PC-9 (cell line): ENCODE measurements at regions not wholly inside any gene's neighbourhood (a gene's known extent, or its start where the extent isn't known, plus 50 kb on each side); places are given as distances from the start of the nearest gene placed in this dataset.

Experiments
- BruUV-seq: library from RNA; stranded (reverse); fragments of 400-500 nt; replicated peaks from 2 replicates; lab custom pipeline; 2021; lab: Mats Ljungman, UMichigan
- CTCF ChIA-PET: fragments of 300-600 bp; sonication (Branson Sonifier 250); formaldehyde crosslinking; loops from one replicate; lab custom pipeline; 2022; ENCODE audit warnings: antibody characterized with exemption; lab: Charles Lee
- POLR2A ChIA-PET: fragments of 300-600 bp; sonication (Branson Sonifier 250); formaldehyde crosslinking; loops from one replicate; lab custom pipeline; 2022; ENCODE audit warnings: antibody characterized with exemption; ENCODE audit not compliant: unreplicated experiment; lab: Charles Lee
- DNase-seq, 2 experiments: peaks; one replicate each; pipeline versions ENCODE4 v3.0.0 to v3.0.0-alpha.2; 2015 to 2022; ENCODE audit warnings: mixed read lengths in 1 of 2
- H2AFZ ChIP-seq: fragments of 200-600 bp; sonication (generic); 2 replicates; pipeline ENCODE4 v1.8.1; 2017; ENCODE audit warnings: antibody characterized with exemption
- H3F3A ChIP-seq: fragments of 200-600 bp; sonication (generic); 2 replicates; pipeline ENCODE4 v1.8.1; 2017; ENCODE audit warnings: antibody characterized with exemption, mild to moderate bottlenecking, low read depth; ENCODE audit not compliant: insufficient read depth
- H3K27ac ChIP-seq: fragments of 200-600 bp; sonication (generic); 2 replicates; pipeline ENCODE4 v1.6.1; 2016; ENCODE audit warnings: mixed run types
- H3K27me3 ChIP-seq: fragments of 200-600 bp; sonication (generic); 2 replicates; pipeline ENCODE4 v1.6.1; 2016; ENCODE audit warnings: low read depth, mixed run types; ENCODE audit not compliant: insufficient read depth
- H3K36me3 ChIP-seq: fragments of 200-600 bp; sonication (generic); 2 replicates; pipeline ENCODE4 v1.6.1; 2016; ENCODE audit warnings: low read depth, mixed run types
- H3K4me1 ChIP-seq: fragments of 200-600 bp; sonication (generic); replicated peaks from 2 replicates; pipeline ENCODE4 v1.6.1; 2016; ENCODE audit warnings: mixed run types; ENCODE audit not compliant: insufficient read depth
- H3K4me2 ChIP-seq: fragments of 200-600 bp; sonication (generic); 2 replicates; pipeline ENCODE4 v1.6.1; 2017; ENCODE audit warnings: mixed run types
- H3K4me3 ChIP-seq: fragments of 200-600 bp; sonication (generic); 2 replicates; pipeline ENCODE4 v1.6.1; 2016; ENCODE audit warnings: mixed run types
- H3K79me2 ChIP-seq: fragments of 200-600 bp; sonication (generic); 2 replicates; pipeline ENCODE4 v1.6.1; 2017; ENCODE audit warnings: low read depth, mixed run types
- H3K9me2 ChIP-seq: fragments of 200-600 bp; sonication (generic); 2 replicates; pipeline ENCODE4 v1.8.1; 2017; ENCODE audit warnings: mild to moderate bottlenecking; ENCODE audit not compliant: insufficient read depth
- H3K9me3 ChIP-seq: fragments of 200-600 bp; sonication (generic); 2 replicates; pipeline ENCODE4 v1.8.1; 2016; ENCODE audit warnings: low read depth; ENCODE audit not compliant: insufficient read depth
- H4K20me1 ChIP-seq: fragments of 200-600 bp; sonication (generic); 2 replicates; pipeline ENCODE4 v1.8.1; 2017; ENCODE audit not compliant: insufficient read depth
- CTCF ChIP-seq: fragments of 200-600 bp; sonication (generic); conservative IDR thresholded peaks from 2 replicates; pipeline ENCODE4 v1.6.1; 2017; ENCODE audit warnings: mixed run types, antibody characterized with exemption, mild to moderate bottlenecking, moderate library complexity
- EZH2 ChIP-seq: fragments of 200-600 bp; sonication (generic); IDR thresholded peaks from 2 replicates; pipeline ENCODE4 v1.8.0; 2017; ENCODE audit warnings: antibody characterized with exemption, low read depth
- intact Hi-C: fragments of 100-400 bp; cut with micrococcal nuclease; formaldehyde crosslinking; loops from one replicate; pipeline ENCODE4 v1.10.0; 2022; ENCODE audit not compliant: unreplicated experiment

- no peaks in the 10 kb centered on the region for H3K4me1 ChIP-seq
- H3K79me2 ChIP-seq = no peaks in the 10 kb centered on the region
- H3K27ac ChIP-seq = no peak overlapping the region
- no peak overlapping the region for H3K4me2 ChIP-seq
- TF ChIP-seq CTCF = no peak
- TF ChIP-seq EZH2 = no peak
- no peak overlapping the region for H2AFZ ChIP-seq
- ChIA-PET CTCF (no interaction called here), POLR2A (no interaction called here)
- no TSS peak for BruUV-seq
- no peaks in the 10 kb centered on the region for H3K27me3 ChIP-seq
- DNase-seq = no peak
- H4K20me1 ChIP-seq = no peaks in the 10 kb centered on the region
- H3F3A ChIP-seq = no peaks in the 10 kb centered on the region
- H3K9me3 ChIP-seq = no peaks in the 10 kb centered on the region
- intact Hi-C loops = no loop called here
- H3K9me2 ChIP-seq = no peaks in the 10 kb centered on the region
- H3K36me3 ChIP-seq = no peaks in the 10 kb centered on the region
- no peak overlapping the region for H3K4me3 ChIP-seq
These were observed 547.5 kb downstream of the ELAVL2 start for GRCh38 chr9:23278561-23278960.

DNA sequence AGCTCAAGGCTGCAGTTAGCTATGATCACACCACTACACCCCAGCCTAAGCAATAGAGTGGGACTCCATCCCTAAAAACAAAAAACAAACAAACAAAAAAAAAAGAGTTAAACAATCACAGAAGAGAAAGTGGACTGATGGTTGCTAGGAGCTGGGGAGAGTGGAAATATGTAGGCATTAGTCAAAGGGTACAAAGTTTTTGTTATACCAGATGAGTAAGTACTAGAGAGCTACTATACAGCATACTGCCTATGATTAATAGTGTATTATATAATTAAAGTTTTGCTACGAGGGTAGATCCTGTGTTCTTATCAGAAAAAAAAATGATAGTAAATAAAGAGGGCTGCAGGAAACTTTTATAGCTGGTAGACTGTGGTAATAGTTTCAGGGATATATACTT lies 538.6 kb downstream of the ELAVL2 start:
- Histone ChIP-seq H3K4me1 (no peaks in the 10 kb centered on the region), H3K4me3 (no peak overlapping the region), H3K36me3 (no peaks in the 10 kb centered on the region), H3K27ac (no peak overlapping the region), H3K27me3 (no peaks in the 10 kb centered on the region), H2AFZ (no peak overlapping the region), H3K79me2 (no peaks in the 10 kb centered on the region), H3K9me2 (no peaks in the 10 kb centered on the region), H3F3A (no peaks in the 10 kb centered on the region), H3K9me3 (no peaks in the 10 kb centered on the region), H3K4me2 (no peak overlapping the region), H4K20me1 (no peaks in the 10 kb centered on the region)
- no peak for DNase-seq
- TF ChIP-seq EZH2 = no peak
- BruUV-seq = no TSS peak
- POLR2A ChIA-PET = no interaction called here
- CTCF ChIA-PET = no interaction called here
- intact Hi-C loops = no loop called here

DNA sequence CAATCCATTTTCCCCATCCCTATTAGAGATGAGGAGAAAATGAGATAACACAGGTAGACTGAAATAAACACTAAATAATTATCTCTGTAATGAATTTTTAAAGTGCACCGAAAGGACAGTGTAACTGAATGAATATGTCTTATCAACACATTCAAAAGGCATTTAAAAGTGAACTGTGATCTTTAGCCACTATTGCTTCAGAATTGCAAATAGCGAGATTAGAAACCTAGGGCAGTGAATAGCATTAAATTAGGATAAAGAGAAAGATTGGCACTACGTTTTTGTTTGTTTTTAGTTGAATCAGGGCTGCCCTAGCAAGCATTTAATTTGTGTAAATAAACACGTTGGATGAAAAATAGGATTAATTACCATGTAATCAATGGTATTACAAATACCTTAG lies 537.5 kb downstream of the ELAVL2 start:
- no peak for DNase-seq
- POLR2A ChIA-PET = no interaction called here
- Histone ChIP-seq H3F3A (no peaks in the 10 kb centered on the region), H3K36me3 (no peaks in the 10 kb centered on the region), H3K4me3 (no peak overlapping the region), H3K9me2 (no peaks in the 10 kb centered on the region), H3K27ac (no peak overlapping the region), H2AFZ (no peak overlapping the region), H3K4me2 (no peak overlapping the region), H4K20me1 (no peaks in the 10 kb centered on the region), H3K9me3 (no peaks in the 10 kb centered on the region), H3K4me1 (no peaks in the 10 kb centered on the region), H3K27me3 (no peaks in the 10 kb centered on the region), H3K79me2 (no peaks in the 10 kb centered on the region)
- CTCF ChIA-PET = no interaction called here
- TF ChIP-seq EZH2 (no peak), CTCF (no peak)
- BruUV-seq = no TSS peak
- intact Hi-C loops = no loop called here

DNA sequence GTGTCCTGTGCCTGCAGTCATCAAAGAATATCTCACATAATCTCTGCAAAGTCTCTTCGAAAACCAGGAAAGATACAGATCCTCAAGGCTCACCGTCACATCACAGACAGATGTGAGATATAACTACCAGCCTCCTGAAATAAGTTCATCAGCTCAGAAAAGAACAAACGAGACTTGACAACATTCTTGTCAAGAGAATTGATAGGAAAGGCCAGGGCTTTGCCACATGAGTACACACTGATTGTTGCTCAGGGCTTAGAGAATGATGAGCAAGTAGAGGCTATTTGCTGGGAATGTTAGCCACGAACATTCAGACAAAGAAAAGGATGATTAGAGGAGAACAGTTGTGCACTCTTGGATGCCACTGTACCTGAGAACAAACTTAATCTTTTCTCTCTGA lies 535.1 kb downstream of the ELAVL2 start:
- POLR2A ChIA-PET = no interaction called here
- no peak for DNase-seq
- no peak overlapping the region for H3K4me2 ChIP-seq
- H3K9me2 ChIP-seq = no peaks in the 10 kb centered on the region
- no peaks in the 10 kb centered on the region for H3K4me1 ChIP-seq
- no peaks in the 10 kb centered on the region for H3K9me3 ChIP-seq
- H3K27me3 ChIP-seq = no peaks in the 10 kb centered on the region
- intact Hi-C loops = no loop called here
- H3F3A ChIP-seq = no peaks in the 10 kb centered on the region
- TF ChIP-seq EZH2 (no peak), CTCF (no peak)
- H3K4me3 ChIP-seq = no peak overlapping the region
- no peak overlapping the region for H2AFZ ChIP-seq
- no peaks in the 10 kb centered on the region for H3K79me2 ChIP-seq
- no TSS peak for BruUV-seq
- CTCF ChIA-PET = no interaction called here
- H3K27ac ChIP-seq = no peak overlapping the region
- H4K20me1 ChIP-seq = no peaks in the 10 kb centered on the region
- no peaks in the 10 kb centered on the region for H3K36me3 ChIP-seq
